ENCODE measurements at regions not wholly inside any gene's neighbourhood (a gene's known extent, or its start where the extent isn't known, plus 50 kb on each side); places are given as distances from the start of the nearest gene placed in this dataset.

DNA sequence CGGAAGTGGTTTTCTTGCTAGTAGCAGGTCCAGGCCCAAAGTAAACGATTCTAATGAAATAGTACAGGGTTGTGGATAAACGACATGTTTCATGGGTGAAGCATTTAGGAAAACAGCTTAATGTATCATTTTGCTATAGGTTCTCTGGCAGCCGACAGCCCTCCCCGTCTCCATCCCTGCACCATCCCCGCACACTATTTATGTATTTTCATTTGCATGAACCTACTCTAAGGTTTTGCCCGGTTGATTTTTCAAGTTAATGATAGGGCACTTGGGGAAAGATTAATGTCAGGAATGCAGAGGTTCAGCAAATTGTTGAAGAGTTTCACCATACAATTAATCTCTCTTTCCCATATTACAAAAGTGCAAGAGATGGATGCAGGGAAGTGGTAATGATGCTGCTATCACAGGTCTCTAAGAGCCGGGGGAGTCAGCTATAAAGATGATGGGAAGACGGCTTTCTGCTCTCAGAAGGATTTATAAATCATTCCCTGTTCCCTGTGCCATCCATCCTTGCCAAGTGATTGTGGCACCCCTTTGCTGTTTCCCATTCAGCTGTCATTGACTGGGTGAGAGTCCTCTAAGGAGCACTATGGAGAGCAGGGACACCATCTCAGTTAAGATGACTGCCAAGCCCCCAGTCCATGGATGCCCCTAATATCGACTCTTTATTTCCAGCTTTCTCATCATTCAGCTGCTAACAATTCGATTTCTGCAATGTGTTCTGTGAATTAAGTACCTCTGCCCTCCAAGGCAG is 186.3 kb downstream of the IRS2 start:
- Histone ChIP-seq H3K18ac (ENCODE audit: low read length) (no peak overlapping the region), H2AFZ (ENCODE audit: insufficient read depth, low read length, poor library complexity) (no peak overlapping the region), H3K79me1 (ENCODE audit: low read length) (no peaks in the 10 kb centered on the region), H3K27ac (ENCODE audit: low read depth, low read length) (no peak overlapping the region), H4K12ac (ENCODE audit: low read depth, low read length) (no peak overlapping the region), H3K27me3 (ENCODE audit: insufficient read depth, low read length) (no peaks in the 10 kb centered on the region), H2BK12ac (ENCODE audit: low read length) (no peak overlapping the region), H4K91ac (ENCODE audit: low read depth, low read length) (no peak overlapping the region), H3K9me3 (ENCODE audit: insufficient read depth, low read depth, low read length) (peaks cover 2% of the 10 kb centered on the region), H2AK5ac (ENCODE audit: low read length) (no peak overlapping the region), H3K36me3 (ENCODE audit: control insufficient read depth in 1 of 2, insufficient read depth in 2 of 2, low read length in 2 of 2) (no peaks in the 10 kb centered on the region), H3K79me2 (ENCODE audit: control insufficient read depth, insufficient read depth, low read length, poor library complexity) (no peaks in the 10 kb centered on the region), H3K9ac (ENCODE audit: low read length) (no peak overlapping the region), H4K8ac (ENCODE audit: low read depth, low read length) (no peak overlapping the region), H3K4me3 (ENCODE audit: low read depth, low read length) (no peak overlapping the region), H2BK120ac (ENCODE audit: insufficient read depth, low read length, poor library complexity) (no peak overlapping the region), H3K23ac (ENCODE audit: low read length) (no peak overlapping the region), H3K14ac (ENCODE audit: low read length) (no peak overlapping the region), H3K4ac (ENCODE audit: low read depth, low read length) (no peak overlapping the region), H3K4me2 (ENCODE audit: low read length) (no peak overlapping the region), H3K4me1 (ENCODE audit: control insufficient read depth in 1 of 2, insufficient read depth in 2 of 2, low read length in 2 of 2) (no peaks in the 10 kb centered on the region), H2BK5ac (ENCODE audit: low read depth, low read length, poor library complexity) (no peak overlapping the region)
- no CpG with 5 or more reads among the region's 11 CpGs for whole genome bisulfite sequencing (ENCODE audit: extremely low coverage, insufficient coverage, insufficient read length)
- DNase-seq: no peak

DNA sequence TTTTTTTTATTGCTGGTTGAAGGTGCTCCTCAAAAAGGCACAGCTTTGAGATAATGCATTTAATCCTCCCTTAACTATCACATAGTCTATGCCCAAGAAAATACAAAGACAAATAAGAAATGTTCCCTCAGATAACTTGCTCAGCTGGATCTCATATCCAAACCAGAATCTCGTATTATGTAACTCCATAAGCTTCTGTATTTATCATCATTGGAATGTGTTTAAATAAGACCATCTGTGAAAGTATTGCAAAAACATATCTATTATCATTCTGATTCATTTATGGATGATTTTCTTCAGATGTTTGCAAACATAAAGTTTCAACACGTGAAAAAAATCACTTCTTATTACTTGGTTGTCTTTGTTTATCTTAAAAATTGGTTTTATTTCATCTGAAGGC is 190.9 kb downstream of the IRS2 start:
- no peaks in the 10 kb centered on the region for H3K79me2 ChIP-seq (ENCODE audit: control insufficient read depth, insufficient read depth, low read length, poor library complexity)
- H4K91ac ChIP-seq (ENCODE audit: low read depth, low read length): no peak overlapping the region
- no peak overlapping the region for H2AK5ac ChIP-seq (ENCODE audit: low read length)
- no peak overlapping the region for H3K14ac ChIP-seq (ENCODE audit: low read length)
- no peaks in the 10 kb centered on the region for H3K79me1 ChIP-seq (ENCODE audit: low read length)
- H3K4me3 ChIP-seq (ENCODE audit: low read depth, low read length): no peak overlapping the region
- peak in 1 of 2 donors; percentile 68 for DNase-seq
- no peak overlapping the region for H3K23ac ChIP-seq (ENCODE audit: low read length)
- H2BK12ac ChIP-seq (ENCODE audit: low read length): no peak overlapping the region
- H3K9me3 ChIP-seq (ENCODE audit: insufficient read depth, low read depth, low read length): no peaks in the 10 kb centered on the region
- H2AFZ ChIP-seq (ENCODE audit: insufficient read depth, low read length, poor library complexity): no peak overlapping the region
- no peak overlapping the region for H3K4ac ChIP-seq (ENCODE audit: low read depth, low read length)
- H3K18ac ChIP-seq (ENCODE audit: low read length): no peak overlapping the region
- no peaks in the 10 kb centered on the region for H3K4me1 ChIP-seq (ENCODE audit: control insufficient read depth in 1 of 2, insufficient read depth in 2 of 2, low read length in 2 of 2)
- H3K27ac ChIP-seq (ENCODE audit: low read depth, low read length): no peak overlapping the region
- no peaks in the 10 kb centered on the region for H3K27me3 ChIP-seq (ENCODE audit: insufficient read depth, low read length)
- H4K8ac ChIP-seq (ENCODE audit: low read depth, low read length): no peak overlapping the region
- H2BK120ac ChIP-seq (ENCODE audit: insufficient read depth, low read length, poor library complexity): no peak overlapping the region
- no peak overlapping the region for H2BK5ac ChIP-seq (ENCODE audit: low read depth, low read length, poor library complexity)
- no peak overlapping the region for H3K4me2 ChIP-seq (ENCODE audit: low read length)
- WGBS (ENCODE audit: extremely low coverage, insufficient coverage, insufficient read length): no CpG with 5 or more reads among the region's 2 CpGs
- H3K36me3 ChIP-seq (ENCODE audit: control insufficient read depth in 1 of 2, insufficient read depth in 2 of 2, low read length in 2 of 2): no peaks in the 10 kb centered on the region
- H4K12ac ChIP-seq (ENCODE audit: low read depth, low read length): no peak overlapping the region
- H3K9ac ChIP-seq (ENCODE audit: low read length): no peak overlapping the region

DNA sequence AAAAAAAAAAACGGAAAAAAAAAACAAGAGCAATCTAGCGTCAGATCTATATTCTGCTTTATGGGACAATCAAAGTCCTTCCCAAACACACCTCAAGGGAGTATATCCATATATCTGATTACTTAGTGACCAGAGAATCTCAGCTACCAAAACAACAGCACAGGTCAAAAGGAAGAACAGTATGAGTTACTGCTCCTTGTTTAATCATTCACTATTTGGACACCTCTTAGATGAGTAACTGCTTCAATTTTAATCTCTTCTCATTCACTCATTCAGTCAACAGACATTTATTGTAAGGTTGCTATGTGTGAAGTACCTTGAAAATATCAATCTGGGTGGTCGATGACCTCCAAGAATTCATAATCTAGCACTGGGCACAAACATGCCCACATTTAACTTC is 193.2 kb downstream of the IRS2 start:
- WGBS (ENCODE audit: extremely low coverage, insufficient coverage, insufficient read length): no CpG with 5 or more reads among the region's 3 CpGs
- no peak overlapping the region for H3K23ac ChIP-seq (ENCODE audit: low read length)
- no peaks in the 10 kb centered on the region for H3K79me2 ChIP-seq (ENCODE audit: control insufficient read depth, insufficient read depth, low read length, poor library complexity)
- no peak overlapping the region for H3K14ac ChIP-seq (ENCODE audit: low read length)
- H2BK120ac ChIP-seq (ENCODE audit: insufficient read depth, low read length, poor library complexity): no peak overlapping the region
- no peak overlapping the region for H4K12ac ChIP-seq (ENCODE audit: low read depth, low read length)
- no peaks in the 10 kb centered on the region for H3K27me3 ChIP-seq (ENCODE audit: insufficient read depth, low read length)
- H3K79me1 ChIP-seq (ENCODE audit: low read length): no peaks in the 10 kb centered on the region
- H2BK12ac ChIP-seq (ENCODE audit: low read length): no peak overlapping the region
- no peak overlapping the region for H4K91ac ChIP-seq (ENCODE audit: low read depth, low read length)
- H3K4ac ChIP-seq (ENCODE audit: low read depth, low read length): no peak overlapping the region
- H3K4me1 ChIP-seq (ENCODE audit: control insufficient read depth in 1 of 2, insufficient read depth in 2 of 2, low read length in 2 of 2): no peaks in the 10 kb centered on the region
- H3K9ac ChIP-seq (ENCODE audit: low read length): no peak overlapping the region
- no peaks in the 10 kb centered on the region for H3K9me3 ChIP-seq (ENCODE audit: insufficient read depth, low read depth, low read length)
- H3K27ac ChIP-seq (ENCODE audit: low read depth, low read length): no peak overlapping the region
- no peak for DNase-seq
- H3K4me3 ChIP-seq (ENCODE audit: low read depth, low read length): no peak overlapping the region
- no peak overlapping the region for H3K18ac ChIP-seq (ENCODE audit: low read length)
- no peak overlapping the region for H2BK5ac ChIP-seq (ENCODE audit: low read depth, low read length, poor library complexity)
- H3K4me2 ChIP-seq (ENCODE audit: low read length): no peak overlapping the region
- H2AFZ ChIP-seq (ENCODE audit: insufficient read depth, low read length, poor library complexity): no peak overlapping the region
- no peak overlapping the region for H2AK5ac ChIP-seq (ENCODE audit: low read length)
- no peaks in the 10 kb centered on the region for H3K36me3 ChIP-seq (ENCODE audit: control insufficient read depth in 1 of 2, insufficient read depth in 2 of 2, low read length in 2 of 2)
- no peak overlapping the region for H4K8ac ChIP-seq (ENCODE audit: low read depth, low read length)

DNA sequence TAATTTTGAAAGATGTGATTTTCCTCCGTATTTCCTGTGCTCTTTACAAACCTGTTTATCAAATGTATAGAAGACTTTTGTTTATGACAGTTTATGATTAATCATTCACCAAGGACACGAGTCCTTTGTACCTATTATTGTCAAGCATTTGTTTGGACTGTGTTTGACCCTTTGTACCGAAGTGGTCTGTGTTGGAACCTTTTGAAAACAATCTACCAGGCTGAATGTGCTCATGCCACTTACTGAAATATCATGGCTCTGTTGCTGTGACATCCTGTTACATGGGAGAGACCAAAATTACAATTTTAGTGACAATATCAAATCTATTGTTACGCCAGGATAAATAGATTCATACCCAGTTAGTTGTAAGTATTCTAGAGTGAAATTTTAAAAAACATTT is 193.6 kb downstream of the IRS2 start:
- H3K4me1 ChIP-seq (ENCODE audit: control insufficient read depth in 1 of 2, insufficient read depth in 2 of 2, low read length in 2 of 2): no peaks in the 10 kb centered on the region
- no peak overlapping the region for H2BK5ac ChIP-seq (ENCODE audit: low read depth, low read length, poor library complexity)
- no peak overlapping the region for H2BK12ac ChIP-seq (ENCODE audit: low read length)
- H3K4ac ChIP-seq (ENCODE audit: low read depth, low read length): no peak overlapping the region
- H4K12ac ChIP-seq (ENCODE audit: low read depth, low read length): no peak overlapping the region
- no peak overlapping the region for H4K8ac ChIP-seq (ENCODE audit: low read depth, low read length)
- no peaks in the 10 kb centered on the region for H3K79me1 ChIP-seq (ENCODE audit: low read length)
- no peak overlapping the region for H3K4me2 ChIP-seq (ENCODE audit: low read length)
- DNase-seq: no peak
- no peak overlapping the region for H2BK120ac ChIP-seq (ENCODE audit: insufficient read depth, low read length, poor library complexity)
- WGBS (ENCODE audit: extremely low coverage, insufficient coverage, insufficient read length): no CpG with 5 or more reads among the region's 4 CpGs
- H3K4me3 ChIP-seq (ENCODE audit: low read depth, low read length): no peak overlapping the region
- H3K18ac ChIP-seq (ENCODE audit: low read length): no peak overlapping the region
- no peak overlapping the region for H3K27ac ChIP-seq (ENCODE audit: low read depth, low read length)
- H3K36me3 ChIP-seq (ENCODE audit: control insufficient read depth in 1 of 2, insufficient read depth in 2 of 2, low read length in 2 of 2): no peaks in the 10 kb centered on the region
- no peak overlapping the region for H2AFZ ChIP-seq (ENCODE audit: insufficient read depth, low read length, poor library complexity)
- no peak overlapping the region for H3K23ac ChIP-seq (ENCODE audit: low read length)
- H3K27me3 ChIP-seq (ENCODE audit: insufficient read depth, low read length): no peaks in the 10 kb centered on the region
- H3K9ac ChIP-seq (ENCODE audit: low read length): no peak overlapping the region
- no peak overlapping the region for H2AK5ac ChIP-seq (ENCODE audit: low read length)
- H3K9me3 ChIP-seq (ENCODE audit: insufficient read depth, low read depth, low read length): no peaks in the 10 kb centered on the region
- H4K91ac ChIP-seq (ENCODE audit: low read depth, low read length): no peak overlapping the region
- H3K14ac ChIP-seq (ENCODE audit: low read length): no peak overlapping the region
- no peaks in the 10 kb centered on the region for H3K79me2 ChIP-seq (ENCODE audit: control insufficient read depth, insufficient read depth, low read length, poor library complexity)

All from trophoblast cell (in vitro differentiated cells and primary cell).